ENCODE measurements at regions not wholly inside any gene's neighbourhood (a gene's known extent, or its start where the extent isn't known, plus 50 kb on each side); places are given as distances from the start of the nearest gene placed in this dataset.

GRCh38 chr1:101431956-101432510, 195.2 kb downstream of the S1PR1 start:
- Histone ChIP-seq H3K9me3 (peaks cover 0 to 9% (median 0%) of the 10 kb centered on the region in 12 donors), H3K4me3 (no peak overlapping the region), H3K27me3 (peaks cover 0 to 3% (median 0%) of the 10 kb centered on the region in 9 donors), H3K36me3 (no peaks in the 10 kb centered on the region), H3K4me1 (no peaks in the 10 kb centered on the region), H3K27ac (no peak overlapping the region)
- WGBS, 4 donors, result 71 to 81% (median 76%) methylated on average over 4 of the region's 4 CpGs
- DNase-seq (no peak), ATAC-seq (no peak)
- intact Hi-C loops (cut with DNase I), result no loop called here
- TF ChIP-seq CTCF (IDR thresholded peaks at IDR 0.05) (no peak), POLR2A (IDR thresholded peaks at IDR 0.05) (no peak)

GRCh38 chr1:101435831-101436511, 199.2 kb downstream of the S1PR1 start:
- 82 to 87% (median 84%) methylated on average over 4 of the region's 4 CpGs for WGBS, 4 donors
- intact Hi-C loops (cut with DNase I), result loop anchor here in 3 of 10 donors (5.0 kb wide), 1 partner anchor 129 kb away; no protein-coding TSS in a partner anchor
- Histone ChIP-seq H3K4me1 (no peaks in the 10 kb centered on the region), H3K27ac (no peak overlapping the region), H3K36me3 (no peaks in the 10 kb centered on the region), H3K9me3 (no peaks in the 10 kb centered on the region), H3K27me3 (peaks cover 0 to 10% (median 0%) of the 10 kb centered on the region in 9 donors), H3K4me3 (no peak overlapping the region)
- ATAC-seq (no peak), DNase-seq (no peak)
- no peak for TF ChIP-seq POLR2A (IDR thresholded peaks at IDR 0.05)
- no peak for TF ChIP-seq CTCF (IDR thresholded peaks at IDR 0.05)

- intact Hi-C loops (cut with DNase I), result loop anchor here in 3 of 10 donors (5.0 kb wide), 1 partner anchor 130 kb away; no protein-coding TSS in a partner anchor
- H3K36me3 ChIP-seq, result no peaks in the 10 kb centered on the region
- WGBS, 4 donors, result 44 to 72% (median 56%) methylated on average over 1 of the region's 1 CpG
- TF ChIP-seq CTCF (IDR thresholded peaks at IDR 0.05) (no peak), POLR2A (IDR thresholded peaks at IDR 0.05) (no peak)
- no peak overlapping the region for H3K27ac ChIP-seq
- no peak overlapping the region for H3K4me3 ChIP-seq
- H3K4me1 ChIP-seq, result no peaks in the 10 kb centered on the region
- no peaks in the 10 kb centered on the region for H3K9me3 ChIP-seq
- peaks cover 0 to 10% (median 0%) of the 10 kb centered on the region in 9 donors for H3K27me3 ChIP-seq
- ATAC-seq, result no peak
- DNase-seq, result no peak
These were observed 201.0 kb downstream of the S1PR1 start for GRCh38 chr1:101437800-101438199.

GRCh38 chr1:101438359-101438758, 201.5 kb downstream of the S1PR1 start:
- Histone ChIP-seq H3K4me3 (no peak overlapping the region), H3K4me1 (no peaks in the 10 kb centered on the region), H3K27me3 (peaks cover 0 to 10% (median 0%) of the 10 kb centered on the region in 9 donors), H3K36me3 (no peaks in the 10 kb centered on the region), H3K9me3 (no peaks in the 10 kb centered on the region), H3K27ac (no peak overlapping the region)
- no peak for DNase-seq
- 27 to 33% (median 31%) methylated on average over 3 of the region's 3 CpGs for WGBS, 4 donors
- intact Hi-C loops (cut with DNase I), result loop anchor here in 3 of 10 donors (5.0 kb wide), 1 partner anchor 131 kb away; no protein-coding TSS in a partner anchor
- ATAC-seq, result peak in 3 of 4 donors; percentile 34 to 54 (median 47)
- TF ChIP-seq CTCF (IDR thresholded peaks at IDR 0.05) (peak in 5 of 12 donors; percentile 6 to 36 (median 22)), POLR2A (IDR thresholded peaks at IDR 0.05) (no peak)

Data from heart left ventricle (tissue), 16 donors.